C1 segment of cervical spinal cord (tissue), 14 donors: ENCODE measurements at regions not wholly inside any gene's neighbourhood (a gene's known extent, or its start where the extent isn't known, plus 50 kb on each side); places are given as distances from the start of the nearest gene placed in this dataset.

ENCODE experiments used
- DNase-seq, 14 donors: peaks; one replicate each; lab custom pipeline; 2025; lab: John Stamatoyannopoulos, UW

DNA sequence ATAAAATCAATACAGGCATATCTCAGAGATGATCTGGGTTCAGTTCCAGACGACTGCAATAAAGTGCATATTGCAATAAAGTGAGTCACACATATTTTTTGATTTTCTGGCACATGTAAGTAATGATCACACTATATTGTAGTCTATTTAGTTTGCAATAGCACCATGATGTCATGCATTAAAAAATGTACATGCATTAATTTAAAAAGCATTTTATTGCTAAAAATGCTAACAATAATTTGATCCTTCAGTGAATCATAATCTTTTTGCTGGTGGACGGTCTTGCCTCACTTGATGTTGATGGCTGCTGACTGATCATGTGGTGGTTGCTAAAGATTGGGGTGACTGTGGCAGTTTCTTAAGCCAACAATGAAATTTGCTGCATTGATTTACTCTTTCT, 511.1 kb downstream of the OTOL1 start:
- DNase-seq: no peak

DNA sequence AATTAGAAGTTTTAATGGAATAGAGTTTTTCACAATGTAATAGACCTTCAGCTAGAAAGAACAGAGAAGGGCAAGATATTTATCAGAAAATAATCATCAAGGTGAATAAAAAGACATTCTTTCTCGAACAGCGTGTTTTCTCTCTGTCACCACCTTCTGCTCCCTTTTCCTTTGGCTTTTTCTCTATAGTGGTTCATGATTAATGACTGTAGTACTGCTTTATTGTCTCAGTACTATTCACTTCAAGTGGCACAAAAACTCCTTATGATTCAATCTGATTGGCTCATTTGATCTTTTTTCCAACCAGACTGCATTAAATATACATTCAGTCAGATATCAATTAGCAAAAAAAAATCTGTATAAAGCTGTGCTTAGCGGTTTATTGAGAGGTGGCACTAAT, 516.0 kb downstream of the OTOL1 start:
- no peak for DNase-seq

DNA sequence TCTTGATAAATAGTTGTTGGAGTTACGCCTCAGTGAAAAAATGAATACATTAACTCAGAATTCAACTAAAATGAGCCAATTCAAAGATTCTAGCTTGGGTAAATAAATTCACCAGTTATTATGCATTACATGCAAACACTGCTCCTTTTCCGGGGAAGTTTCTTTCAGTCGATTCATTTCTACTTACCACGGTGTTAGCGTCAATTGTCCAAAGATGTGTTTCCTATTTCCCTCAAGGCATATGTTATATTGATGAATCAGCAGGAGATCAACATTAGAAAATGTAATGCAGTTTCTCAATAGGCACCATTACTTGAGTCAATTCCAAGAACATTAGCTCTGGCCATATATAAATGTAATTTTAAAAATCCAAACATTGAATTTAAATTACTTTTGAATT, 517.7 kb downstream of the OTOL1 start:
- DNase-seq: no peak

DNA sequence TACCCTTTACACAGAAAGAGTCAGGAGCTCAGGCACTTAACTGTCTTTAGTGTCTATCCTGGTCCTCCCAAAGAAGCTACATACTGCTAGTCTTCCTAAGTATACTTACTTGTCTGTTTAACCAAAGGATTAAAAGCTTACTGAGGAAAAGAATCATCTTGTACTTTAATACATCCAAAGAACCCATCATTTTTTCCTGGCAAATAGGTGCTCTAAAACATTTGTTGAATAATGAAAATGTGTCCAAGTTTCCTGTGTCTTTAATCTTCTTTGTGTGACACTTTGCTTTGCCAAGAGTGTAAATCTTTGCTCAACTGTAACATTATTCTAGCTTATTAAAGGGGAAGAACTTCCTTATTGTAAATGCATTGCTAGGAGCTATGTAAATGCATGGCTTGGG, 519.2 kb downstream of the OTOL1 start:
- no peak for DNase-seq

DNA sequence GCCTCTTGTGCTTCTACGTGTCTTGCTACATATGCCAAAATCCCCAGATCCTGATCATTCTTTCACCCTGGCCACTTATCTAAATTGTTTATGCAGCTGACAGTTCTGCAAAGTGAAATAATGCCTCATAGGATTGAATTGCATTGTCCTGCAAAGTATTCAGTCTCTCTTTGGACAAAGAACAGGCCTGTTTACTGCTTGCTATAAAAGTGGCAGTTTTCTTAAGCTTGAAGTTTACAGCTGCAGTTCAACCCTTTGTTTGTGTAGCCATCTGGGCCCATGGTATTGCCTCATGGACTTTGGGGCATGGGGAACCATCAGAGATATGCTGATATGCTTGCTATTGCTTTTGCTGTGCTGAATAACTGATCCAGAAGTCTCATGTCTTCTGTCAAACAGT, 523.2 kb downstream of the OTOL1 start:
- DNase-seq: no peak

DNA sequence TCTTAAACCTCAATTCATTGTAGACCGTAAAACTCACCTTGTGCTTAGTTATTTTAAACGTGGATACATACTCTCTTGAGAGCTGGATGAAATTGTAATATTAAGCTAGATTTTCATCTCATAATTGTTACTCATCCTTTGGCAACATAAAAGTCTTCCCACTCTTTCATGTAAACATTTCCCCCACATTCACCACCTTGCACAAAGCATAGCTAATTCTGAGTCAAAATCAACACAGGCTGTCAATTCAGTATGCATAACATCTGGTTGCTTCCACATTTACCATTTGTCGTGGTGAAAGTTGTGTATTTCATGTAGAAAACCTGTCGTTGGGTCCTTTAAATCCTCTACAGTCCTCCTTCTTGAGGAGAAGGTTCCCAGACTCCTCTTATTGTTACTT, 524.6 kb downstream of the OTOL1 start:
- DNase-seq: no peak

DNA sequence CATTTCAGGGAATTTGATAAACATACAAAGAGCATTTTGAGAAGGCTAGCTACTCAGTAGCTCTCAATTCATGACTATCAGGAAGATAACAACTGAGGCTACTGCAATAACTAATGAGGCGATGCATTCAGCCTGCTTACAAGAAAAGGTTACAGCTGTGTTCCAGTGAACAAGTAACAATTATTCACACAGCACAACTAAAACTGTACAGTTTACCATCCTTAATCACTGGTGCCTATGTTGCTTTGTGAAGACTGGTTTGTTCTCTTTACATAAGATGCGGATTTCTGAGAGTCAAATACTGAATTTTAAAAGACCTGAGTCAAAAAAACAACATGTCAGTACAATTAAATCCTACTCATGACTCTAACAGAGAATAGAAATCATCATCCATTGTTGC, 526.3 kb downstream of the OTOL1 start:
- no peak for DNase-seq

DNA sequence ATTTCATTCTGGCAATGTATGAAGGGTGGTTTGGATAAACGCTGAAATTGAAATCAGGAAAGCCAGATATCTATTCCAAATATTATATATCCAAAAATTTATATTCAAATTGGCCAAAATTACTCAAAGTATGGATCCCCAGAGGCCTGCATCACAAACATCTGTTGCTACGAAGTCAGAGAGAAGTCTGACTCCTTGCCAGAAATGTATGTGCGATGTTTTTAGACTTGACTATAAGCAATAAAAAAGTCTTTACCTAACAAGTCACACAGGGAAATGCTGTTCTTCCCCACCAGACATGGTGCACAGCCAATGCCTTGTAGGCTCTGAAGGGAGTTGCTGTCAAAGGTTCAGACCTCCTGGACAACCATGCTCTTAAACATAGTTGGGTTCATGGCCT, 533.1 kb downstream of the OTOL1 start:
- no peak for DNase-seq

DNA sequence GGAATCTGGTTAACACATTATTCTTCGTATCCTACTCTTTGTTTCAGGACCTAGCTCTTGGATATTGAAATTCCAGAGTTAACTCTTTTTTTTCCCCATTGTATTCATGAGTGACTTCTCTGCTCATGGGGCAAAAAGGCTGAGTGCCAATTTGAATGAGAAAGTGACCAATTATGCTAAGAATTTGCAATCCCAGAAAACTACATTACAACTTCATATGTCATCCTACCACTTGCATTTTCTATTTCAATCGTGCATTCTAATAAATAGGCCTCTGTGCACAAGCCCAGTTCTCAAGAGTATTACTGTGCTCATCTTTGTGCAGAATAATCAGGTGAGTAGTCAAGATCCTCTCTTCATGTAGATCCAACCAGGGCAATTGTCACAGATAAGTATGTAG, 537.8 kb downstream of the OTOL1 start:
- no peak for DNase-seq

DNA sequence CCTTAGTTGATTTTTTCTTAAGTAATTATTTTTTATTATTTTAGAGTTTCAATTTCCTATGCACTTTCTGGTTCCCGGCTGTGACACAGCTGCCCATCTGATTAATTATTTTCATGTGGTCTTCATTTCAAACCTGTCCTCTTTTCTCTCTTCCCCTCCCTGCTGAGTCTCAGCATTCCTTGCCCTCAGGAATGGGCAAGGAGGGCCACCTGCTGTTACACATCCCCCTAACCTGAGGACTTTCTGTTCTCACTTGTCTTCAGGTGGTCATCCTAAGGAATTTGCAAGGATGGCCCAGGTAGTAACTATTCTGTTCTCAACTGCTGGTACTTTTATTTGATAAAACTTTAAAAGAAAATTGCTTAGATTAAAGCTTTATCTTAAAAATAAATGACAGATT, 545.0 kb downstream of the OTOL1 start:
- DNase-seq: no peak

DNA sequence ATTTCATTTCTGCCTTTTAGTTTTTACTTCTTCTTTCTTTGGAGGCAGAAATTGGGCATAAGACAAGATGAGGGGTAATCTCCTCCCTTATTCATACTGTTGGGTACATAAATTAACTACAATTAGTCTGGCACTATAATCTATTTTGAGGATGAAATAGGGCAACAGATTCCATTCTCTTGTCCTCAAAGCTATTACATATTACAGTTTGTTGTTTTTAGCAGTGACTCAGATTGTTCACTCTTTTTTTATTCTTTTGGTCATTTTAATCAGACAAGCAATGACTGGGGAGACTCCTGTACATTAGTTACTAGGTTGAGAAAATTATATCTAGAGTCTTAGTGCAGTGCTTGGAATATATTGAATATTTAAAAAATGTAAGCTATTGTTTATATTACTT, 556.0 kb downstream of the OTOL1 start:
- DNase-seq: no peak

DNA sequence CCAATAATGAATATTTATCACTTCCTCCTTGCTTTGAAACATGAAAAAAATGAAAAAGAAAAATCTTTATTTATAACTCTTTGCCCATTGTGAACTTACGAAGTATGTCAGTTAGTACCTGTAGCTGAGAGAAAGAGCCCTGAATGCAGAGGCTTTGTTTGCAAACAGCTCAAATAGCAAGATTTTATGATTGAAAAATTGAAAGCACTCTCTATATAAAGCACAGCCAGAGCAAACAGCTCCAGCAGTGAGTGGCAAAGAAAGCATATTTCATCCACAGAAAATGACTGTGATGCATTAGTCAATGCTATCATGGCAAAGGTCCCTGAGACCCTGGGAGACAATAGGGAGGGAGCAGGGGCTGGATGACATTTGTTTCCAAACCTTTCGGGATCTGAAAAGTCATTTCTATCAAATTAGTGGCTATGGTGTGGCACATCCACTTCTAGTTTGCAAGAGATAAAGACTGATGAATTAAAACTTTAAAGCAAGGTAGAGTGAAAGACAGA, 576.1 kb downstream of the OTOL1 start:
- no peak for DNase-seq

DNA sequence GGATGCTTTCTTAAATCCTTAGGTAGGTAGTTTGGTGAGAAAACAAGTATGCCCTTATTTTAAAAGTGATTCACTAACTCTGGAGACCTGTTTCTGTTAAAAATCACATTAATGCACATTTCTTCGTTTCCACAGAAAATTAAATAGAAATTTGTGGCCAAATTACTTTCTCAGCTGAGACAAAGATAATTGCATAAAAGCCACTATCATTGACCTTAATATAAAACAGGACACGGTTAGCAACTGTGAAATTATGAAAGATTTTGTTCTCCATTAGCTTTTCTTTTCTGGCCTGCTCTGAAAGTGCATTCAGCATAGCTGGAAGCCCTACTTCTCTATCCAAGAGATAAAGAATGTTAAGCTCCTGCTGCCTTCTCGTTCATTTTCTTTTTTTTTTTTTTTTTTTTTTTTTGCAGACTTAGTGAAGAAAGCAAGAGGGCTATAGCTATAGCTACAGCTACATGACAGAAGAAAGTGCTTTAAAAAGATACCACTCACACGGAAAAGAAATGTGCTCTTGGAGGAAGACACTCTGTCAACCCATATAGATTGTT, 576.9 kb downstream of the OTOL1 start:
- DNase-seq: no peak

DNA sequence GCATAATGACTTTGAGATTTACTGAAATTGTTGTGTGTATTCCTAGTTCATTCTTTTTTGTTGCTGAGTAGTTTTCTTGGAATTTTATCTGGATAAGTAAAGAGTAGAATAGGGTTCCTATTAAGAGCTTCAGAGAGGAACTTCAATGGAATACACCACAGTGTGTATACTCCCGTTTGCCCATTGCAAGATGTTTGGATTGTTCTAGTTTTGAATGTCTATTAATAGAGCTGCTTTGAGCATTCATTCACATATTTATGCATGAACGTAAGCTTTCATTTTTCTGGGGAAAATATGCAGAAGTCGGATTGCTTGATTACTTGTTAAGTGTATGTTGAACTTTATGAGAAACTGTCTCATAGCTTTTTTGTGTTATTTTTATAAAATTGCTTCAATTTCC, 580.5 kb downstream of the OTOL1 start:
- no peak for DNase-seq

DNA sequence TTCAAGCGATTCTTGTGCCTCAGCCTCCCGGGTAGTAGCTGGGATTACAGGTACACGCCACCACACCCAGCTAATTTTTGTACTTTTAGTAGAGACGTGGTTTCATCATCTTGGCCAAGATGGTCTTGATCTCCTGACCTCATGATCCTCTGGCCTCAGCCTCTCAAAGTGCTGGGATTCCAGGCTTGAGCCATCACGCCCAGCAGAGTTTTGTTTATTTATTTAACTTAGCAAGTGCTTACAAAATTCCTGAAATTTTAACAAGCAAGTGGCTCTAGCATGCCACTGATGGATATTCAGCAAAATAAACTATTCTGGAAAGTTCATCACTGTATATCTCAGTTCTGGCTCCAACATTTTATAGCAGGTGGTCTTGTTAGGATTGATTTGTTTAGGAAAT, 585.9 kb downstream of the OTOL1 start:
- DNase-seq: no peak

DNA sequence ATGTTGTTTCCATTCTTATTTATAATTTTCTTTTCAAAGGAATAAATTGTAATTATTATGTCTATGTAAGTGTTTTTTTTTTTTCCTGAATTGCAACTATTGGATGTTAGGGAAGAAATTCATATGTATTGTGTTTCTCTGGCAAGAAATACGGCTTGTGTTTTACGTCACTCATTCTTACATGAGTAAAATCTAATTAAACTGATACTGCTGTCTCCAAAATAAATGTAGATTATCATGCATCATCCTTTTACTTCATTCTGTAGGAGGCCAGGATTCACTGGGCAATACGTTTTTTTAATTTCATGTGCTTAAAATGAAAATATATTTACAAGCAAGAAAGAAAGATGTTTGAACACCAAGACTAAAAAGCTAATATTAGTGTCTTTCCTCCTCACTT, 590.8 kb downstream of the OTOL1 start:
- no peak for DNase-seq

DNA sequence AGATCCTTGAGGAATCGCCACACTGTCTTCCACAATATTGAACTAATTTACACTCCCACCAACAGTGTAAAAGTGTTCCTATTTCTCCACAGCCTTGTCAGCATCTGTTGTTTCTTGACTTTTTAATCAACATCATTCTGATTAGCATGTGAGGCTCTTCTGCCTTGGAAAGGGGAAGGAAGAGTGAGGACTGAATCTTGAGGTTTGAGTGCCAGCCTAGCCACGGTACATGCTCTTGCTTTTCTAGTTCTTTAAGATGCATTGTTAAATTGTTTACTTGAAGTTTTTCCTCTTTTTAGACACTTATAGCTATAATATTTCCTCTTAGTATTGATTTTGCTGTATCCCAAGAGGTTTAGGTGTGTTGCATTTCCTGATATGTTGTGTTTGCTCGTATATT, 596.1 kb downstream of the OTOL1 start:
- DNase-seq: no peak

DNA sequence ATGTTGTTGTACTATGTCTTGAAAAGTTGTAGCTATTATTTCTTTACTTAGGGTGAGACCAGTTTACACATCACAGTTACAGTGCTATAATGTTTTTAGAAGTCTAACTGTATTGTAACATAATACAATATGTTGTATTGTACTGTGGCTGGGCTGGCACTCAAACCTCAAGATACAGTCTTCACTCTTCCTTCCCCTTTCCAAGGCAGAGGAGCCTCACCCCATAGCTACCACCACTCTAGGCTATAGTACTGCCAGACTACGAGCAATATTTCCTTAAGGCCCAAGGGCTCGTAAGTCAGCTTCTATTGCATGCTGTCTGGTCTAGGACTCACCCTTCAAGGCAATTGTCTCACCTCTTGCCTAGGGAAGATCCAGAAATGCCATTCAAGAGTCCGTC, 597.7 kb downstream of the OTOL1 start:
- no peak for DNase-seq

DNA sequence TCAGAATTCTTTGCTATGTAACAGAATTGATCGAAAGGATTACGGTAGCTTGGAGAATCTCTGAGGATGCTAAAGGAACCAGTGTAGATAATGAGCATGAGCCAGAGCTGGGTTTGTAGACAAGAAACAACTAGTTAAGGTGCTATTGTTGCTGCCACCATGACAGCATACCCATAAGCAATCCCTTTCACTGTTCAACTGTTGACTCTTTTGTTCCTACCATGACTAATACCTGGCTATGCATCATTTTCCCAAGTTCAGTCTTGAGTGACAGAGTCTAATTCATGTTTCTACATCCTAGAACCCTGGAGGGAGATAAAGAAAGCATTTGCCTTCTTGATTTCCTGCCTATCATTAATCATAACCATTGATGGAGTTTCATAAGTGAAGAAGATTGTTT, 600.3 kb downstream of the OTOL1 start:
- DNase-seq: no peak

DNA sequence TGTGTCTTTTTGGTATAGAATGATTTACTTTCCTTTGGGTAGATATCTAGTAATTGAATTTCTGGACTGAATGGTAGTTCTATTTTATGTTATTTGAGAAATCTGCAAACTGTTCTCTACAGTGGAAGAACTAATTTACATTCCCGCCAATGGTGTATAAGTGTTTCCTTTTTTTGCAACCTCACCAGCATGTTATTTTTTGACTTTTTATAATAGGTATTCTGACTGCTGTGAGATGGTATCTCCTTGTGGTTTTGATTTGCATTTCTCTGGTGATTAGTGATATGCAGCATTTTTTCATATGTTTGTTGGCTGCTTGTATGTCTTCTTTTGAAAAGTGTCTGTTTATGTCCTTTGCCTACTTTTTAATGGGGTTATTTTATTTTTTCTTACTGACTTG, 607.2 kb downstream of the OTOL1 start:
- no peak for DNase-seq

DNA sequence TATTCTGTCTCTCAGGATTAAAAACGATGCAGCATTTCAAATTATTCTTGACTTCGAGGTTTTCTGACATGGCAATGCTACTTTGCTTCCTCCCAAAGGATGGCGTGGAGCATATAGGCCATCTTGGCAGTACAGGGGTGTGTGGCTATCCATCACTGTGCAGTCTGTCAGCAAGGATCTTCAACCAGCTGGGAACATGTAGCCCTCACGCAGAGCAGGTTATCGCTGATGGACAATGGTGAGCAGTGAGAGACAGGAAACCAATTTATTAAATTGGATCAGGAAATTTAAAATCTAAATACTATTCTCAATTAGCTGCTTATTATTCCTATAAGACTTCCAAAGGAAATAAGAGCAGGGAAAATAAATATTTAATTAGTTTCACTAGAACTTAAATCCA, 615.3 kb downstream of the OTOL1 start:
- DNase-seq: no peak

DNA sequence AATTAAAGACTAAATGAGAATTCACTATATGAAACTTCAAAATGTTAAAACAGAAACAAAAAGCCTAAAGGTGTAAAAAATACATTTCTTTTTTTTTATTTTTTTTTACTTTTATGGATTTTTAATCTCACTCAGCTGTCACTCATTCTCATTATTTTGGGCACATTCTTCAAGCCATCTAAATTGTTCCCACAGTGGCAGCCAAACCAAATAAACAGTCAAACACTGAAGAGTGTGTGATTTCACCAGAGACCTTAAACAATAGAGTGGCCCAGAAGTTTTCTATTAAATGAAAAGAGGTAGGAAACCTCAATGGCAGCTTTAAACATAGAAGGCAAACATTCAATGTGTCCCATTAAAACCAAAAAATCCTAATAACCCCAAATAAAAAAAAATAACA, 616.1 kb downstream of the OTOL1 start:
- DNase-seq: no peak

DNA sequence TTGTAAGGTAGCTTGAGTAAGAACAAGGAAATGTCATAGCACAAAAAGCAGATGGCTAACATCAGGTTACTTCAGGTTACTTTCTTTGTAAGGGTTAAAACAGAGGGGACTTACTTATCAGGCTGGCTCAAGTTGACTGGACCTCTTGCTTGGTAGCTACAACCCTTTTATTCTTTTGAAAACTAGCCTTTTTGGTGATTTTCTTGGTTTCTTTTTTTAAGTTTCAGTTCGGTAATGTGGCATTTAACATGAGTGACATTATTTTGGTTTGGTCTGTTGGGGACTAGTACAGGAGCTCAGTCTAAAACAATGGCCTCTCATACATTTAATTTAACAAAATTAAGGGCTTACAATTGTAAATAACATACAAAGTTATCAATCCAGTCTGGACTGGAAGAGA, 621.4 kb downstream of the OTOL1 start:
- no peak for DNase-seq

DNA sequence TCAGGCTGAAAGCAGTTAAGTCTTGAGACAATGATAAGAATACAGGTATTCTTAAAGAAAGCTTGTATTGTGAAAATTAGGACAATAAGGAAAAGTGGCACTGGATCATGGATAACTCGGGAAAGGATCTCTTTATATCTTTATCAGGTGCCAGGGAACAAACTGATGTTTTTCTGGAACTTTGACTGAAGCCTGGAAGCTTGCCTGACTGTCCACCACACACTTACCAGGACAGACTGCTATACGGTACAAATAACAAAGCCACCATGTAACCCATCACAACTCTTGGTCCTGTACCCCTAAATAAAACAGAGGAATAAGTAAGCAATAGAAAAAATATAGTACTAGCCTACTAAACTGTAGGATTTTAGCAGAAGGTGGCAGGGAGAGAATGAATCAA, 623.0 kb downstream of the OTOL1 start:
- DNase-seq: no peak

DNA sequence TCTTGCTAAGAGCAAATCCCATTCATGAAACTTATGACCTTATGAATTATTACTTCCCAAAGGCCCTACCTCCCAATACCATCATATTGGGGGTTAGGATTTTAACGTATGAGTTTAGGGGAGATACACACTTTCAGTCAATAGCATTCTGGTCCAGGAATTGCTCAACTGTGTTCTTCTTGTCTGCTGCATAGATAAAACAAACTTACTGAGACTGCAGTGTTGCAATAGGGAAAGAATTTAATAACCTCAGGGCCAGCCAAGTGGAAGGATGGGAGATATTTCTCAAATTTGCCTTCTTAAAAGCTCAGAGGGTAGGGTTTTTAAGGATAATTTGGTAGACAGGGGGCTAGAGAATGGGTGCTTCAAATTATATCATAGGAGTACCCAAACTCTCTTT, 625.8 kb downstream of the OTOL1 start:
- no peak for DNase-seq
